Neural cell (in vitro differentiated cells): ENCODE measurements at regions not wholly inside any gene's neighbourhood (a gene's known extent, or its start where the extent isn't known, plus 50 kb on each side); places are given as distances from the start of the nearest gene placed in this dataset.

ENCODE experiments used
- EZH2 ChIP-seq: fragments of 200-600, 300-800 bp; shearing (Covaris generic), sonication (generic); IDR thresholded peaks from 2 replicates; pipeline ENCODE4 v1.6.1; 2014; ENCODE audit warnings: antibody characterized with exemption, low read length, borderline replicate concordance, mild to moderate bottlenecking; ENCODE audit not compliant: insufficient read depth, poor library complexity, severe bottlenecking
- POLR2AphosphoS5 ChIP-seq: IDR thresholded peaks from 2 replicates; pipeline ENCODE4 v1.6.1; 2012
- TF ChIP-seq, protein P1 (sequence below): fragments of 450-650 bp; IDR thresholded peaks from 2 replicates; pipeline ENCODE4 v1.5.1; 2014; ENCODE audit warnings: antibody characterized with exemption, mild to moderate bottlenecking, moderate library complexity; ENCODE audit not compliant: poor library complexity, severe bottlenecking

DNA sequence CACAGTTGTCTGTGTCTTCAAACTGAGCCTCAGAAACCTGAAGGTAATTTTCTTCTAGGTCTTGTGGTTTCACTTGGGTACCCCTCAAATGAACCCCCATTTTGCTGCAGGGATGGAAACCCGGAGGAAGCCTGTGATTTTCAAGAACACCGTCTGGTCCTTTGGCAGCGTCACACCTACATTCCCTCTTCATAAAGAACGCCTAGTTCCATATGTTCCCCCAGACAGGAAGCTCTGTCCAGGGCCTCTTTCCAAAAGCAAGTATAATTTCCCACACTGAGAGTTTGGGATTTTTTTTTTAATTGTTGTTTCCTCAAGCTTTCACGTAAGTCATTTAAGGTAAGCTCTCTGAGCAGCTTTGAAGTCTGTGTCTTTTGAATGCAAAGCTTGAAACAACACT is 515.0 kb downstream of the TMEM114 start:
- TF ChIP-seq EZH2 (no peak), POLR2AphosphoS5 (no peak)
- TF ChIP-seq, protein P1, sequence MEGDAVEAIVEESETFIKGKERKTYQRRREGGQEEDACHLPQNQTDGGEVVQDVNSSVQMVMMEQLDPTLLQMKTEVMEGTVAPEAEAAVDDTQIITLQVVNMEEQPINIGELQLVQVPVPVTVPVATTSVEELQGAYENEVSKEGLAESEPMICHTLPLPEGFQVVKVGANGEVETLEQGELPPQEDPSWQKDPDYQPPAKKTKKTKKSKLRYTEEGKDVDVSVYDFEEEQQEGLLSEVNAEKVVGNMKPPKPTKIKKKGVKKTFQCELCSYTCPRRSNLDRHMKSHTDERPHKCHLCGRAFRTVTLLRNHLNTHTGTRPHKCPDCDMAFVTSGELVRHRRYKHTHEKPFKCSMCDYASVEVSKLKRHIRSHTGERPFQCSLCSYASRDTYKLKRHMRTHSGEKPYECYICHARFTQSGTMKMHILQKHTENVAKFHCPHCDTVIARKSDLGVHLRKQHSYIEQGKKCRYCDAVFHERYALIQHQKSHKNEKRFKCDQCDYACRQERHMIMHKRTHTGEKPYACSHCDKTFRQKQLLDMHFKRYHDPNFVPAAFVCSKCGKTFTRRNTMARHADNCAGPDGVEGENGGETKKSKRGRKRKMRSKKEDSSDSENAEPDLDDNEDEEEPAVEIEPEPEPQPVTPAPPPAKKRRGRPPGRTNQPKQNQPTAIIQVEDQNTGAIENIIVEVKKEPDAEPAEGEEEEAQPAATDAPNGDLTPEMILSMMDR: no peak
